ENCODE measurements at regions not wholly inside any gene's neighbourhood (a gene's known extent, or its start where the extent isn't known, plus 50 kb on each side); places are given as distances from the start of the nearest gene placed in this dataset.
"Not testable (repeated sequence)": the region's sequence is repeated elsewhere in the genome, so short reads cannot be mapped to it uniquely, and the experiment has no call there.

- in situ Hi-C loops (cut with MboI; ENCODE audit: low sequenced_read_pairs in 4 of 4) (no loop called here), intact Hi-C loops (cut with DNase I; ENCODE audit: low total_unique reads) (loop anchor here (5.0 kb wide), 1 partner anchor 102 kb away; no protein-coding TSS in a partner anchor)
- ATAC-seq (no peak), DNase-seq (no peak)
- H3K27ac ChIP-seq: no peak overlapping the region
- TF ChIP-seq POLR2A (IDR thresholded peaks at IDR 0.05) (no peak), CTCF (IDR thresholded peaks at IDR 0.05 in 4 of 5, conservative IDR thresholded peaks at IDR 0.05 in 1 of 5) (no peak)
- H3K9me3 ChIP-seq: no peaks in the 10 kb centered on the region
- no peak overlapping the region for H3K4me3 ChIP-seq
- H3K4me1 ChIP-seq: no peaks in the 10 kb centered on the region
- H3K27me3 ChIP-seq: no peaks in the 10 kb centered on the region
- no peaks in the 10 kb centered on the region for H3K36me3 ChIP-seq
Measured at GRCh38 chrX:109155161-109155560, 326.7 kb downstream of the GUCY2F start.

GRCh38 chrX:109144173-109144572, 337.7 kb downstream of the GUCY2F start:
- H3K4me3 ChIP-seq; H3K9me3 ChIP-seq; in situ Hi-C loops (cut with MboI; ENCODE audit: low sequenced_read_pairs in 4 of 4); intact Hi-C loops (cut with DNase I; ENCODE audit: low total_unique reads); H3K36me3 ChIP-seq; H3K27me3 ChIP-seq; DNase-seq; ATAC-seq; H3K4me1 ChIP-seq; H3K27ac ChIP-seq: not testable (repeated sequence)

GRCh38 chrX:109140463-109140862, 341.4 kb downstream of the GUCY2F start:
- in situ Hi-C loops (cut with MboI; ENCODE audit: low sequenced_read_pairs in 4 of 4): no loop called here
- Histone ChIP-seq H3K4me1 (no peaks in the 10 kb centered on the region), H3K4me3 (no peak overlapping the region), H3K36me3 (no peaks in the 10 kb centered on the region), H3K27ac (no peak overlapping the region), H3K27me3 (no peaks in the 10 kb centered on the region), H3K9me3 (no peaks in the 10 kb centered on the region)
- TF ChIP-seq POLR2A (IDR thresholded peaks at IDR 0.05) (no peak), CTCF (IDR thresholded peaks at IDR 0.05 in 4 of 5, conservative IDR thresholded peaks at IDR 0.05 in 1 of 5) (no peak)
- DNase-seq (no peak), ATAC-seq (no peak)
- intact Hi-C loops (cut with DNase I; ENCODE audit: low total_unique reads): no loop called here

- Histone ChIP-seq H3K27me3 (no peaks in the 10 kb centered on the region), H3K36me3 (no peaks in the 10 kb centered on the region), H3K9me3 (no peaks in the 10 kb centered on the region), H3K4me1 (no peaks in the 10 kb centered on the region), H3K4me3 (no peak overlapping the region), H3K27ac (no peak overlapping the region)
- ATAC-seq (no peak), DNase-seq (no peak)
- intact Hi-C loops (cut with DNase I; ENCODE audit: low total_unique reads): no loop called here
- TF ChIP-seq CTCF (IDR thresholded peaks at IDR 0.05 in 4 of 5, conservative IDR thresholded peaks at IDR 0.05 in 1 of 5) (no peak), POLR2A (IDR thresholded peaks at IDR 0.05) (no peak)
- in situ Hi-C loops (cut with MboI; ENCODE audit: low sequenced_read_pairs in 4 of 4): no loop called here
Measured at GRCh38 chrX:109134777-109135176, 347.1 kb downstream of the GUCY2F start.

- ATAC-seq: no peak
- no peaks in the 10 kb centered on the region for H3K36me3 ChIP-seq
- intact Hi-C loops (cut with DNase I; ENCODE audit: low total_unique reads): no loop called here
- in situ Hi-C loops (cut with MboI; ENCODE audit: low sequenced_read_pairs in 4 of 4): no loop called here
- H3K27me3 ChIP-seq: no peaks in the 10 kb centered on the region
- H3K9me3 ChIP-seq: no peaks in the 10 kb centered on the region
- no peak overlapping the region for H3K4me3 ChIP-seq
- H3K4me1 ChIP-seq: no peaks in the 10 kb centered on the region
- DNase-seq: no peak
- no peak overlapping the region for H3K27ac ChIP-seq
- TF ChIP-seq CTCF (IDR thresholded peaks at IDR 0.05 in 4 of 5, conservative IDR thresholded peaks at IDR 0.05 in 1 of 5): no peak
- no peak for TF ChIP-seq POLR2A (IDR thresholded peaks at IDR 0.05)
Measured at GRCh38 chrX:109125304-109125703, 356.6 kb downstream of the GUCY2F start.
